ENCODE measurements at regions not wholly inside any gene's neighbourhood (a gene's known extent, or its start where the extent isn't known, plus 50 kb on each side); places are given as distances from the start of the nearest gene placed in this dataset.

DNA sequence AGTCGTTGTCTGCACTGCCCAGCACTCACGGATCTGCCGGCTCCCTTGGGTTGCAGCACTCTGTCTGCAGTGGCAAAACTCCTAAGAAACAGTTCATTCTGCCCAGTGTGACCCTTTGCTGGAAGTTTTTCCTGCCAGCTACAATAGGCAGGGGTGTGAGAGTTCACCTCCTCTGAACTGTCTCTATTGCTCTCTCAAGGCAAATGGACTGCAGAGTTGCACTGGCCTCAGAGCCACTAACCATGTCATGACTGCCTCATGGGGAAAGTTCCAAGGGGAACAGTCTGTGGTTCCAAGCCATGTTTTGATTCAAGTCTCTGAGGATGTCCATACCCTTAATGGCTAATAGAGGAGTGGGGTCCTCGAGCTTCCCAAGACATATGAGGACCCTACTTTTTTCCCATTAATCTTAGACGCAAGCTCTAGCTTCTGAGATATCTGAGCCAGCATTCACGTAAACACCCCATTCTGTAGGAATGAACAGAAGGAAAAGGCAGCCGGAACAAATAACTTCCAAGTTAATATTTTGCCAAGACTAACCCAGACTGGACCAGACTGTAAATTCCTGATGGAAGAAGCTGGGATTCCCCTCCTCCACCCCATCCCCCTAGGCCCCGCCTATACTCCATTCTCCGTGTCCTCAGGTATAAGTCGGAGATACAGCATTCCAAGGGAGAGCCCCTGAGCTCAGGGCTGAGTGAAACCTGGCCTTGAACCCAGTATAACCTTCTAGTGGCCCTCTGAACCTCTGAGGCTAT, 93.8 kb upstream of the AKT3 start:
- Mint-ChIP-seq H3K36me3 (ENCODE audit: low read depth) (no peaks in the 10 kb centered on the region), H3K4me3 (no peak overlapping the region), H3K4me1 (no peaks in the 10 kb centered on the region), H3K27me3 (ENCODE audit: low read depth) (peaks cover 32% of the 10 kb centered on the region), H3K27ac (peak overlapping the region in 1 of 3 experiments; percentile 62), H3K9me3 (no peaks in the 10 kb centered on the region)
- TF ChIP-seq, protein P1, sequence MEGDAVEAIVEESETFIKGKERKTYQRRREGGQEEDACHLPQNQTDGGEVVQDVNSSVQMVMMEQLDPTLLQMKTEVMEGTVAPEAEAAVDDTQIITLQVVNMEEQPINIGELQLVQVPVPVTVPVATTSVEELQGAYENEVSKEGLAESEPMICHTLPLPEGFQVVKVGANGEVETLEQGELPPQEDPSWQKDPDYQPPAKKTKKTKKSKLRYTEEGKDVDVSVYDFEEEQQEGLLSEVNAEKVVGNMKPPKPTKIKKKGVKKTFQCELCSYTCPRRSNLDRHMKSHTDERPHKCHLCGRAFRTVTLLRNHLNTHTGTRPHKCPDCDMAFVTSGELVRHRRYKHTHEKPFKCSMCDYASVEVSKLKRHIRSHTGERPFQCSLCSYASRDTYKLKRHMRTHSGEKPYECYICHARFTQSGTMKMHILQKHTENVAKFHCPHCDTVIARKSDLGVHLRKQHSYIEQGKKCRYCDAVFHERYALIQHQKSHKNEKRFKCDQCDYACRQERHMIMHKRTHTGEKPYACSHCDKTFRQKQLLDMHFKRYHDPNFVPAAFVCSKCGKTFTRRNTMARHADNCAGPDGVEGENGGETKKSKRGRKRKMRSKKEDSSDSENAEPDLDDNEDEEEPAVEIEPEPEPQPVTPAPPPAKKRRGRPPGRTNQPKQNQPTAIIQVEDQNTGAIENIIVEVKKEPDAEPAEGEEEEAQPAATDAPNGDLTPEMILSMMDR (IDR thresholded peaks at IDR 0.05; ENCODE audit: unreplicated experiment in 3 of 3), result no peak

DNA sequence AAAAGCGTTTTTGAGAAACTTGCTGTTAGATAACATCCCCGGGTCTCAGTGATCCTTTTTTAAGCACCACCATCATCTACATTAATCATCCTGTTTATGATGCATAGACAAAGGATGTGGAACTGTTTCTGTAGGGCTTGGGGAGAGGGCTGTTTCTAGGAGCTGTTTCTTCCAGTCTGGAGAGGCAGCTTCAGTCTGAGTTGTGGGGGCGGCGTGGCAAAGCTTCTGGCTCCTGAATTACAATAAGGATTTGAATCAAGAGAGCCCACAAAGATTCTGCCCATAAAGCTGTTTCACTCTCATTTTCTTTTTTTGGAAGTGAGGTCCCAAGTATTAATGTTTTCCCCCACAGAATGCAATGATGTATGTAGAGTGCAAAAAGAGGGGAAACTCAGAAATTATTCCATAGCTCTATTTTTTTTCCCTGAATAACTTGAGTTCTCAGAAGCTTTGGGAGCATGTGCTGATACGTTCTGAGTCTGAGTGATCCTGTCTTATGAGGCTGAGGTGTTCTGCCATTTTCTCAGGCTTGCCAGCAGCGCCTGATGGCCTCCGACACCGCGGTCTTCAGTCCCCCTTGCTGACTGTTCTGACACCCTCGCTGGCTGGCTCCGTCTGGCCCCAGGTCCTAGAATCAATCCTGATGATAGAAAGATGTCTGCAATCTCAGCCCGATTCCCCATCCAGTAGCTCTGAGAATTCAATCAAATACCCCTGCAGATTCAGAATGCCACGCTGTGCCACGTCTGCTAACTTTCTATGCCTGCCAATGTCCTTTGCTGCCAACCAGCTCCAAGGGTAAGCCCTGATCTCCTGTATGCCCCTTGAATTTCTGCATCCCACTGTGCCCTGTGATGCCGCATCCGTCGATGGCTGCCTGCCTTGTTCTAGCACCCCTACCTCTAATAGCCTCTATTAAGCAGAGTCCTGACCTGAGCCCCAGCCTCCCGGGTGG, 92.4 kb upstream of the AKT3 start:
- Mint-ChIP-seq H3K36me3 (ENCODE audit: low read depth) (no peaks in the 10 kb centered on the region), H3K9me3 (no peaks in the 10 kb centered on the region), H3K27ac (no peak overlapping the region), H3K4me1 (no peaks in the 10 kb centered on the region), H3K27me3 (ENCODE audit: low read depth) (peaks cover 32% of the 10 kb centered on the region), H3K4me3 (no peak overlapping the region)
- TF ChIP-seq, protein P1 (IDR thresholded peaks at IDR 0.05; ENCODE audit: unreplicated experiment in 3 of 3), result no peak

DNA sequence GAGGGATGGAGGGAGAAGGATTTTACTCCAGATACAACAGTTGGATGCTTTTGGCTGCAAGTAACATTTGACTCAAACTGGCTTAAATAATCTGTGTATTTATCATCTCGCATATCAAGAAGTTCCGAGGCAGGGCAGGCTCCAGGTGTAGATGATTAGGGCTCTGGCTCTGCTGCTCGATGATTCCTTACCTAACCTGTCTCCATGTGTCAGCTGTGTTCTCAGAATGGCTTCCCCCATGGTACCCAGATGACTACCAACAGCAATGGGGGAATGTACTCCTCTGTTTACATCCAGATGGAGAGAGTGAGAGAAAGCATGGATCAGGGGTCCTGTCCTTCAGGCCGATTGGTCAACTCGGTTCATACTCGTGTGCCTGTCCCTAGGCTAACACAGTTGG, 90.4 kb upstream of the AKT3 start:
- Mint-ChIP-seq H3K27ac (no peak overlapping the region), H3K36me3 (ENCODE audit: low read depth) (no peaks in the 10 kb centered on the region), H3K27me3 (ENCODE audit: low read depth) (peaks cover 26% of the 10 kb centered on the region), H3K9me3 (peaks cover 7% of the 10 kb centered on the region), H3K4me3 (no peak overlapping the region), H3K4me1 (no peaks in the 10 kb centered on the region)
- TF ChIP-seq, protein P1 (IDR thresholded peaks at IDR 0.05; ENCODE audit: unreplicated experiment in 3 of 3), result no peak

DNA sequence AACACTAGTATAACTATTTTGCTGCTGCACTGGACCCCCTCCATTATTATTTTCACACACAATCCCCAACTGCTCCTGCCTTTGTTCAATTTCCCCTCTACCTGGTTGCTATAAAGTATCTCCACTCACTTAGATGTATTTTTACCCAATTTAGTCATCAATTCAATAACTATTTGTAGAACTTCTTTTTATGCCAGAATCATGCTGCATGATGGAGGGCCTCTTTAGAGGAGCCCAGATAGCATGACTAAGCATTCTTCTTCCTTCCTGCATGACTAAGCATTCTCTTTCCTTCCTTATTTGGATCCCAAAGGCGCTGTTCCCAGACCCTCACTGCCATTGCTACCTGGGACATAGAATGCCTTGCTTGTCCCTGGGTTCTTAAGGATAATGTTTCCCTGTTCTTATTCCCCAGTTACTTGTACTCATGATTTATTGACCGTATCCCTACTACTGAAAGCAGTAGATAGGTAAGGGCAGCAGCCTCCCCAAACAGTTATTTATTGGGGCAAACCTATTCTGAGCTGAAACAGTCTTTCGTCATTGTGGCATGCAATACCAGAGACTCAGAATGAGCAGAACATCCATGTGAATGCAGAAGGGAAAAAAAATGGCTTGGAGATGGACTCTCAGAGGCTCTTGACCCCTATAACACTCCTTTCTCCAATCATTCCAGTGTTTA, 89.3 kb upstream of the AKT3 start:
- TF ChIP-seq, protein P1 (IDR thresholded peaks at IDR 0.05; ENCODE audit: unreplicated experiment in 3 of 3), result no peak
- Mint-ChIP-seq H3K4me1 (no peaks in the 10 kb centered on the region), H3K36me3 (ENCODE audit: low read depth) (no peaks in the 10 kb centered on the region), H3K4me3 (no peak overlapping the region), H3K27ac (no peak overlapping the region), H3K9me3 (peaks cover 12% of the 10 kb centered on the region), H3K27me3 (ENCODE audit: low read depth) (peaks cover 21% of the 10 kb centered on the region)

DNA sequence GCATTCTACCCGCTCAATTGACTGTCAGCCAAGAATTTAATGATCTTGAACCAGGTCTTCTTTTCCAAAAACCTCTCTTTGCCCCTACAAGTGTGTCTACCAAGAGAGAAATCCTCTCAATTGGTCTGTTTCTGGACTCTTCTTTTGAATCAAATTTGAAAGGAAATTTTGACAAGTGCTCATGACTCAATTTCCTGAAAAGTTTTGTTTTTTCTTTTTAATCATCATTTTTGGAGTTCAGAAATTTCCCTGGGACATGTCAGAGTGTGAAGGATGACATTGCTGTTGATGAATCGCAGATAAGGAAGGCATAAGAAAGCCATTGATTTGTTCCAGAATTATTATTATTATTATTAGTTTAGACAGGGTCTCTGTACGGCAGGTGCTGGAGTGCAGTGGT, 88.2 kb upstream of the AKT3 start:
- H3K4me3 Mint-ChIP-seq, result no peak overlapping the region
- no peaks in the 10 kb centered on the region for H3K4me1 Mint-ChIP-seq
- H3K27ac Mint-ChIP-seq, result no peak overlapping the region
- TF ChIP-seq, protein P1 (IDR thresholded peaks at IDR 0.05; ENCODE audit: unreplicated experiment in 3 of 3), result no peak
- H3K9me3 Mint-ChIP-seq, result peaks cover 12% of the 10 kb centered on the region
- no peaks in the 10 kb centered on the region for H3K36me3 Mint-ChIP-seq (ENCODE audit: low read depth)
- H3K27me3 Mint-ChIP-seq (ENCODE audit: low read depth), result peaks cover 19% of the 10 kb centered on the region
